Coronary artery (tissue), 2 donors: ENCODE measurements at regions not wholly inside any gene's neighbourhood (a gene's known extent, or its start where the extent isn't known, plus 50 kb on each side); places are given as distances from the start of the nearest gene placed in this dataset.

Source experiments
- DNase-seq: peaks from one replicate; pipeline ENCODE4 v3.0.0-alpha.2; 2017; ENCODE audit warnings: low spot score
- H3K27ac ChIP-seq, 2 donors: fragments of 200-600 bp; sonication (generic); one replicate each; pipeline ENCODE4 v1.5.1; 2016 to 2019
- H3K4me3 ChIP-seq: fragments of 200-600 bp; sonication (generic); 2 replicates; pipeline ENCODE4 v1.5.1; 2016; ENCODE audit warnings: mild to moderate bottlenecking, moderate library complexity
- TF ChIP-seq, protein P1 (sequence below): fragments of 200-600 bp; sonication (generic); IDR thresholded peaks from one replicate; pipeline ENCODE4 v1.5.1; 2019; ENCODE audit warnings: antibody characterized with exemption

- TF ChIP-seq, protein P1, sequence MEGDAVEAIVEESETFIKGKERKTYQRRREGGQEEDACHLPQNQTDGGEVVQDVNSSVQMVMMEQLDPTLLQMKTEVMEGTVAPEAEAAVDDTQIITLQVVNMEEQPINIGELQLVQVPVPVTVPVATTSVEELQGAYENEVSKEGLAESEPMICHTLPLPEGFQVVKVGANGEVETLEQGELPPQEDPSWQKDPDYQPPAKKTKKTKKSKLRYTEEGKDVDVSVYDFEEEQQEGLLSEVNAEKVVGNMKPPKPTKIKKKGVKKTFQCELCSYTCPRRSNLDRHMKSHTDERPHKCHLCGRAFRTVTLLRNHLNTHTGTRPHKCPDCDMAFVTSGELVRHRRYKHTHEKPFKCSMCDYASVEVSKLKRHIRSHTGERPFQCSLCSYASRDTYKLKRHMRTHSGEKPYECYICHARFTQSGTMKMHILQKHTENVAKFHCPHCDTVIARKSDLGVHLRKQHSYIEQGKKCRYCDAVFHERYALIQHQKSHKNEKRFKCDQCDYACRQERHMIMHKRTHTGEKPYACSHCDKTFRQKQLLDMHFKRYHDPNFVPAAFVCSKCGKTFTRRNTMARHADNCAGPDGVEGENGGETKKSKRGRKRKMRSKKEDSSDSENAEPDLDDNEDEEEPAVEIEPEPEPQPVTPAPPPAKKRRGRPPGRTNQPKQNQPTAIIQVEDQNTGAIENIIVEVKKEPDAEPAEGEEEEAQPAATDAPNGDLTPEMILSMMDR = no peak
- Histone ChIP-seq H3K4me3 (no peak overlapping the region), H3K27ac (no peak overlapping the region)
- no peak for DNase-seq
Observed at GRCh38 chr4:128502818-128503527, 215.4 kb upstream of the PGRMC2 start.

DNA sequence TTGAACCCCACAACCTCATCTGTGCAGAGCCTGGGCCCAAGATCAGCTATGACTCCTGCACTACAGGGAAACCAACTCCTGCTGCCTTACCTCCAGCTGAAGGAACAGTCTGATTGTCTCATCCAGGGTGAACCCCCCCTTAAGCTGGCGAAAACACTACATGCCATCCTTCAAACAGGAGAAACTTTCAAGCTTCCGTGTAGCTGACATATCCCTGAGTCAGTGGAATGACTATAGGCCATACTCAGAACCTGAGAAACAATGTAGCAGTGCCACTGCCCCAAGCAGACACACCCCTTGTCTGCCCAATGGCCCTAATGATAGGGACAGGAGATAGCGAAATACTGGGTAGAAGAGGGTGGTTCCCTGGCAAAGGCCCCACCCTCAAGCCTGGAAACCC, 213.6 kb upstream of the PGRMC2 start:
- Histone ChIP-seq H3K4me3 (no peak overlapping the region), H3K27ac (no peak overlapping the region)
- TF ChIP-seq, protein P1 = no peak
- DNase-seq = no peak

DNA sequence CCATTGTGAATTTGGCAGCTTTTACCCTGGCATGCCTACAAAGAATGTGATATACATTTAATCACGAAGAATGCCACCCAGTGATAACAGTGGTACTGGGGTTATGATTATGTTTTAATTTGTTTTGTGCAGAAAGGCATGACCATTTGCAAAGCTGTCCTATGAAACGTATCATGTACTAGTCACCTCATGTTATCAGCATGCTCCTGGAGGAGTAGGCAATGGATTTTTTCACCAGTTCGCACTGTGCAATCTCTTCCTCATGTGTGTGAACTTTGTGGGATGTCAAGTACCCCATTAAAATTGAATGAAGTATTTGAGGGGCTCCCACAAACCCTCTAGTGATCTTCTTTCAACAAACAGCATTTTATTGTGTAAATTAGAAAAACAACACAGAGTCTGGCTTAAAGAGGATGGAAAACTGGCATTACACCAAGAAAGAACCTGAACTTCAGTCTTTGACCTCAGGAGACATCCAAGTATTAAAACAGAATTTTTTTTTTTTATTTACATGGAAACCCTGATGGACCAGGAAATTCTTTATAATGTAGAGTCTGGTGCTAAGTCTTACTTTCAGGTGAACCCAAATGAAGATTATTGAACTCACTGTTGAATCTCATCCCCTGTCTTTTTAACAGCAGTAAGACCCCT, 200.6 kb upstream of the PGRMC2 start:
- TF ChIP-seq, protein P1 = no peak
- no peak overlapping the region for H3K27ac ChIP-seq
- H3K4me3 ChIP-seq = no peak overlapping the region
- DNase-seq = no peak

DNA sequence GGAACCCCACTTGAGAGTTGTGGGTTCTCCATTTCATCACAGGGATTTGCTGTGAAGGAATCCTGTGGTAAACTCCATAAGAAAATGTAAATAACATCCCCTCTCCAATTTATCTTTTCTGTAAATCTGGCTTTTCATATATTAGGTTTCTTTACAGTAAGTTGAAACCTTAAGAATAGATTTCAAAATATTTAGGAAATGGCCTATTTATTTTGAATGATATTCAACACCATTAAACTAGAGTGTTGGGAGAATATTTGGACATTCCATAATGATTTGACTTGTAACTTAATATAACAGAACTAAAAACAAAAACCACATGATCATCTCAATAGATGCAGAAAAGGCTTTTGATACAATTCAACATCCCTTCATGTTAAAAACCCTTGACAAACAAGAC, 197.3 kb upstream of the PGRMC2 start:
- TF ChIP-seq, protein P1 = no peak
- H3K27ac ChIP-seq = no peak overlapping the region

DNA sequence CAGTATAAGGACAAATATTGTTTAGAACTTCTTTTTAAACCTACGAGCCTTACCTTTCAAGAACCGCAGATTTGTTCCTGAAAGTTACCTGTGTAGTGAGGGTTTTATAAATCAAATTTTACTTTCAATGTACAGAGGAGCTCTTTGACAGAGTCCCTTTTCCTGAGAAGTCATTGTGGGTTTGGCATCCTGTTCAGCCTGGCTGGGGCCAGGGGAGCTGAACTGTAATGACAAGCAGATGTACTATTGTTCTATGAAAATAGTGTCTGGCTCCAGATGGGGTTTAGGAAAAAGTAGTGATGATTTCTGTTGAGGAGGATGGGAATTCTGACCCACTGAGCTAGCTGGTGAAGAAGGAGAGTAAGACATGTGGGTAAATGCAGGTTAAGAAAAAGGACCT, 196.2 kb upstream of the PGRMC2 start:
- Histone ChIP-seq H3K27ac (no peak overlapping the region), H3K4me3 (no peak overlapping the region)
- no peak for DNase-seq
- TF ChIP-seq, protein P1 = no peak

More for the DNA sequence above, 197.3 kb upstream of the PGRMC2 start:
- no peak overlapping the region for H3K4me3 ChIP-seq
- no peak for DNase-seq

DNA sequence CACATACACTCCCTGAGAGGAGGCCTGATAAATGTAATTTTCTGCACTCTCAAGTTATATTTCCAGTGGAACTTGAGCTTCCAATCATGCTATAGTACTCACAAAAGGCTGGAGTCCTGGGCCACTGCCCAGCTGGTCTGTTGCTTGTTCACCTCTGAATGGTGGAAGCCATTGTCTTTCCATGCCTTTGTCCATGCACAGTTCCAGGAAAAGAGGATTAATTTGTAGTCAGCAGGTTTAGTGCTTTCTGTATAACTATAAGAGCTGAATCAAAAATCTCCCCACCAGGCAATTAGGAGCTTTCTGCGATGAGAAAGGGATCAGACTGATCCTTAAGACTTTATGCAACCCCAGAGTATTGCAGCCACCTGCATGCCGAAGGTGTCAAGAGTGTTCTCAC, 195.4 kb upstream of the PGRMC2 start:
- Histone ChIP-seq H3K4me3 (no peak overlapping the region), H3K27ac (no peak overlapping the region)
- DNase-seq = no peak
- TF ChIP-seq, protein P1 = no peak
